ENCODE measurements at regions not wholly inside any gene's neighbourhood (a gene's known extent, or its start where the extent isn't known, plus 50 kb on each side); places are given as distances from the start of the nearest gene placed in this dataset.

DNA sequence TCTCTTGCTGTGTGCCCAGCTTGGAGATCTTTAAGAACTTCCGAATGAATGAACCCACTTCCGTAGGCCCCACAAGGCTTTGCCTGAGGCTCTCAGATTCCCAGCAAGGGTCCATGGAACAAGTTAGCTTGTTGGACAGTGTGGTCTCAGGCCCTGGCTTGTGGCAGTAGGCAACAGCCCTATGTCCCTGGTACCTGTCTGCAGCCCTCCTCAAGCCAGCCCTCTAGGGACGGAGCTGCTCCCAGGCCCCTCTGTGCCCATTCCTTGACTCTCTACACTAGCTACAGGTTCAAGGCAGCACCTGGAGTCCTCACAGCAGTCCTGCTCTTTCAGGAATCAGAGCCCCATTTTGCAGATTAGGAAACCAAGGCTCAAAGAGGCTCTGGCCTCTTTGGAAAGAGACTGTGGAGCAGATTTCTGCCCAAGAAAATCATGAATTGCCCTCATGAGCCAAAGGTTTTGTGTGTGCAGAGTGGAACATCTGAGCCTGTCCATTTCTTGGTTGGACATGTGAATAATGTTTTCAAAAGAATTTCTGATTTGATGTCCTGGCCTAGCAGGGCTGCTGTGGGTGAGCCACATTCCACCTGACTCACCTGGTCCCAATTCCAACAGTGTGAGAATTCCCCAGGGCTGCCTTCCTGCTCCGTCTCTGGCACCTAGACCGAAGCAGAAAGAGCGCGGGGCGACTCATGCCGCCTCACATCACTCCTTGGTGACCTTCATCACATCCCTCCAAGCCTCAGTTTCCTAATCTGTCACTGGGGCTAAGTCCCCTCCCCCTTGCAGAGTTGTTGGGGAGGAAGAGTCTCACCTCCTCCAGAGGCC, 131.7 kb downstream of the BARX1 start:
- TF ChIP-seq, protein P1, sequence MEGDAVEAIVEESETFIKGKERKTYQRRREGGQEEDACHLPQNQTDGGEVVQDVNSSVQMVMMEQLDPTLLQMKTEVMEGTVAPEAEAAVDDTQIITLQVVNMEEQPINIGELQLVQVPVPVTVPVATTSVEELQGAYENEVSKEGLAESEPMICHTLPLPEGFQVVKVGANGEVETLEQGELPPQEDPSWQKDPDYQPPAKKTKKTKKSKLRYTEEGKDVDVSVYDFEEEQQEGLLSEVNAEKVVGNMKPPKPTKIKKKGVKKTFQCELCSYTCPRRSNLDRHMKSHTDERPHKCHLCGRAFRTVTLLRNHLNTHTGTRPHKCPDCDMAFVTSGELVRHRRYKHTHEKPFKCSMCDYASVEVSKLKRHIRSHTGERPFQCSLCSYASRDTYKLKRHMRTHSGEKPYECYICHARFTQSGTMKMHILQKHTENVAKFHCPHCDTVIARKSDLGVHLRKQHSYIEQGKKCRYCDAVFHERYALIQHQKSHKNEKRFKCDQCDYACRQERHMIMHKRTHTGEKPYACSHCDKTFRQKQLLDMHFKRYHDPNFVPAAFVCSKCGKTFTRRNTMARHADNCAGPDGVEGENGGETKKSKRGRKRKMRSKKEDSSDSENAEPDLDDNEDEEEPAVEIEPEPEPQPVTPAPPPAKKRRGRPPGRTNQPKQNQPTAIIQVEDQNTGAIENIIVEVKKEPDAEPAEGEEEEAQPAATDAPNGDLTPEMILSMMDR (IDR thresholded peaks at IDR 0.05; ENCODE audit: borderline replicate concordance, insufficient read depth, low read depth, low read length) = no peak

DNA sequence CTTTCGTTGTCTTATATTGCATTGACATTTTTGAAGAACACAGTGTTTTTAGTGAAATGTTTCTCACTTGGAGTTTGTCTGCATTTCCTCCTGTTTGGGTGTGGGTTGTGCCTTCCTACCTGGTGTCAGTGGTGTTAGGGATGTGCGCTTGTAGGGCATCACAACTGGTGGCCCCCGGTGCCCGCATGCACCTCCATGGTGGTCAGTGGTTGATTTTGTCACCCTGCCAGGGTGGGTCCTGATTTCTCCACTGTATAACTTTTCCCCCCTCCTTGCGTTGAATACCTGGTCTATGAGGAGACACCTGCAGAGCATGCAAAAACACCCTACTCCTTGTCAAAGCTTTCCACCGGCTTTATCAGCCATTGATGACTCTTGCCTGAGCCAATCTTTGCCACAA, 132.9 kb downstream of the BARX1 start:
- no peak overlapping the region for H3K4me3 ChIP-seq (ENCODE audit: low read depth, low read length)
- TF ChIP-seq, protein P1 (IDR thresholded peaks at IDR 0.05; ENCODE audit: borderline replicate concordance, insufficient read depth, low read depth, low read length) = no peak

More for the DNA sequence above, 131.7 kb downstream of the BARX1 start:
- H3K4me3 ChIP-seq (ENCODE audit: low read depth, low read length) = no peak overlapping the region

DNA sequence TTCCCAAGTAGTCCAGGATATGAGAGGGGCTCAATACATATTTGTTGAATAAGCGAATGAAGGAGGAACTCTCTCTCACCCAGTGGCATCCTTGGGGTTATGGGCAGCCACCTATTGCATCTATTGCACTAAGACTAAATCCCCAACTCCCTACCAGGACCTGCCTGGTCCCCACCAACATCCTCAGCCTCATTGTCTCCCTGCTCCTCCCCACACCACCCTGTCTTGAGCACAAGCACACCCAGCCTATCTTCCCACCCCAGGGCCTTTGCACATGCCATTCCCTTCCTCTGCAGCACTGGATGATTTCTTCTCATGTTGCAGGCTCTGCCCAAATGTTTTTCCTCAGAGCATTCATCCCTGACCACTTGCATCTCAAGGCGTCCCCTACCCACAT, 133.8 kb downstream of the BARX1 start:
- no peak overlapping the region for H3K4me3 ChIP-seq (ENCODE audit: low read depth, low read length)
- TF ChIP-seq, protein P1 (IDR thresholded peaks at IDR 0.05; ENCODE audit: borderline replicate concordance, insufficient read depth, low read depth, low read length) = no peak

DNA sequence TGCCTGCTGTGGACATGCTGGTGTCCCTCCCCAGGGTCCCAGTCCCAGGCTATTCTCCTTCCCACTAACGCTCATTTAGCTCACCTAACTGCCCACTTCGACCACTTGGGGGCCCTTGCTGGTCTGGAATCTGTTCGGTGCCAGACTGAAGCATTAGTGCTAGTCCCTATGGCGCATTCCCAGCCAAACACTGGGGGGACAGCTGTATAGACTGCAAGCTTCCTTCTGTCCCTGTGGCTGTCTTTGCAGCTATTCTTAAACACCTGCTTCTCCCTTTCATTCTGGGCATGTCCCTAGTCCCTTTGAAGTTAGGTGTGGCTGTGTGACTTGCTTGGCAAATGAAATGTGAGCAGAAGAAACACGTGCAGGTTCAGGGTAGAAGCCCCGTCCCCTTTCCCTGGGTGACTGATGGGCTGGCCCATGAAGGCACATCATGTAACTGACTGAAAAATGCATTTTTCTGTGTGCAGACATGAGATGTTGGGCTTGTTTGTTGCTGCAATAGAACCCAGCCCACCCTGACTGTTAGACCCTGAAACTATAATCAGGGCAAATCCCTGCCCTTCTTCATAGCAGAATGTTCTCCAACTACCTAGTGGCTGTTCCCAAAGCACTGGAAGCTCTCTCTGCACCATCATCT, 134.4 kb downstream of the BARX1 start:
- no peak overlapping the region for H3K4me3 ChIP-seq (ENCODE audit: low read depth, low read length)

DNA sequence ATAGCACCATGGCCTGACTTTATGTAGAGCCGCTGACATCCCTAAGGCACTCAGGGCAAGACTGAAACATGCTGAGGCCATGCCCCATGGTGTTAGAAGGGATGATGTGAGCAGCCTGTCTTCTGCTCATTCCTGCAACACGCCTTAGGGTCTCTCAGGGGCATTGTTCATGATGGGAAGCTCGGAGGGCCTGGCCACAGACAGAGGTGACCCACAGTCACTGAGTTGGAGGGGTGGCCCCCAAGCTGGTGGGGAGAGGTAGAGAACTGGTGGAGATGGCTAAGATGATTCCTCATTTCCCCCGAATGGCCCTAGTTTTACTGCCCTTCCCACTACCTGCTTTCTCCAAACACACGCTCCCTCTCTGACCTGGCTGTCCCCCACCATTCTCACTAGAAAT, 135.2 kb downstream of the BARX1 start:
- no peak overlapping the region for H3K4me3 ChIP-seq (ENCODE audit: low read depth, low read length)
- TF ChIP-seq, protein P1 (IDR thresholded peaks at IDR 0.05; ENCODE audit: borderline replicate concordance, insufficient read depth, low read depth, low read length) = no peak

More for the DNA sequence above, 134.4 kb downstream of the BARX1 start:
- TF ChIP-seq, protein P1 (IDR thresholded peaks at IDR 0.05; ENCODE audit: borderline replicate concordance, insufficient read depth, low read depth, low read length) = no peak

DNA sequence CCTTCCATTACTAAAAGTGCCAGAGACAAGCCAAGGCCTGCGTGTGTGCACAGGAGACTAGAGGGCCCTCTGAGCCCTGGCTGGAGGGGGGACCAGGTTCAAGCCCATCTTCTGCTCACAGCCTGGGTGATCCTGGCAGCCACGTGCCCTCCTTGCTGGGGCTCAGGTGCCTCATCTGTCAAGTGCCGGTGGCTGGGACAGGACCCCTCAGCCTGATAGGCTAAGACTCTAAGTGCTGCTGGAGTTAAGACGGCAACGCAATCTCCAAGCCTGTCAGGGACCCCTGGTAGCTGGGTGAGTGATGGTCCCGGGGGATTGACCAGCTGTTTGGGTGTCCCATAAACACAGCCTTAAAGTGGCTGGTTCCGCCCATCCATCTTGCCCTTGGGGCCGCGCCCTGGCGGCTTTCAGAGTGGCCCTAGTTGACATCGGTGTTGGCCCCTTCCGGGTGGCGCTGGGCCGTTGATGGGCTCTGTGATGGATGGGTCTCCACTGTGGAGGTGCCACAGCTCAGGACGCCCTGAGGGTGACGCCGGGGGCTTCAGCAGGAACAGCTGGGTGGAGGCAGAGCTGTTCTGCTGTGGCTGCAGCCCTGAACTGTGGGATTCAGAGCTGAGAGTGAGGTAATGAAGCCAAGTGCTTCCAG, 136.2 kb downstream of the BARX1 start:
- H3K4me3 ChIP-seq (ENCODE audit: low read depth, low read length) = no peak overlapping the region
- TF ChIP-seq, protein P1 (IDR thresholded peaks at IDR 0.05; ENCODE audit: borderline replicate concordance, insufficient read depth, low read depth, low read length) = no peak
